ENCODE measurements at regions not wholly inside any gene's neighbourhood (a gene's known extent, or its start where the extent isn't known, plus 50 kb on each side); places are given as distances from the start of the nearest gene placed in this dataset.

GRCh38 chr5:136726506-136726905, 361.2 kb upstream of the TRPC7 start:
- TF ChIP-seq CTCF (IDR thresholded peaks at IDR 0.05), result no peak
- H3K4me1 ChIP-seq, result peaks cover 0 to 5% (median 0%) of the 10 kb centered on the region in 4 donors
- H3K4me3 ChIP-seq, result no peak overlapping the region
- H3K9me3 ChIP-seq, result no peaks in the 10 kb centered on the region
- no peaks in the 10 kb centered on the region for H3K27me3 ChIP-seq
- no peak overlapping the region for H3K27ac ChIP-seq
- DNase-seq (ENCODE audit: low spot score in 2 of 2), result no peak
- H3K36me3 ChIP-seq, result no peaks in the 10 kb centered on the region
- 82 to 85% methylated on average over 2 of the region's 2 CpGs for WGBS, 2 donors

GRCh38 chr5:136724161-136724560, 358.8 kb upstream of the TRPC7 start:
- H3K27ac ChIP-seq, result no peak overlapping the region
- whole genome bisulfite sequencing, 2 donors, result 76 to 79% methylated on average over 2 of the region's 2 CpGs
- no peak overlapping the region for H3K4me3 ChIP-seq
- no peaks in the 10 kb centered on the region for H3K36me3 ChIP-seq
- H3K4me1 ChIP-seq, result no peaks in the 10 kb centered on the region
- no peak for TF ChIP-seq CTCF (IDR thresholded peaks at IDR 0.05)
- no peak for TF ChIP-seq POLR2A (IDR thresholded peaks at IDR 0.05)
- TF ChIP-seq EP300 (IDR thresholded peaks at IDR 0.05), result no peak
- no peak for DNase-seq (ENCODE audit: low spot score in 2 of 2)
- no peaks in the 10 kb centered on the region for H3K27me3 ChIP-seq
- H3K9me3 ChIP-seq, result no peaks in the 10 kb centered on the region

DNA sequence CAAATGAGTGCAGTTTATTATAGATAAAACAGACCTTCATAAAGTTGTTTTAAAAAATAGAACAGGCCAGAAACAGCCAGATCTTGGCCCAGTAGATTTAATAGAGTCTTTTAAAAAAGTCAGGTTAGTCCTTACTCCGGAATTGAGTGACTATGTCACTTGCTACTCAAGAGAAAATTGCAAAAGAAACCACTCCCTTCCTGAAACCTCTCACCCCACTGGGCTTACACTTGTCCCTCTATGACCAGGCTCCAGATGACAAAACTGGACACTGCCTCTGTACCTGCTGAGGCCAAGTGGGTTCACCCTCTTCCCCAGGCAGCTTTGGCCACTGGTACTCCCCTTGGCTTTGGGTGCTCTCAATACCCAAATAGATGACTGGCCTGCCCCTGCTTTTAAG, 357.2 kb upstream of the TRPC7 start:
- TF ChIP-seq EP300 (IDR thresholded peaks at IDR 0.05) (no peak), POLR2A (IDR thresholded peaks at IDR 0.05) (no peak), CTCF (IDR thresholded peaks at IDR 0.05) (no peak)
- Histone ChIP-seq H3K27ac (no peak overlapping the region), H3K4me3 (no peak overlapping the region), H3K36me3 (no peaks in the 10 kb centered on the region), H3K9me3 (no peaks in the 10 kb centered on the region), H3K4me1 (no peaks in the 10 kb centered on the region), H3K27me3 (no peaks in the 10 kb centered on the region)
- no peak for DNase-seq (ENCODE audit: low spot score in 2 of 2)
- 100% methylated on average over 1 of the region's 1 CpG for WGBS, 2 donors

- no peaks in the 10 kb centered on the region for H3K36me3 ChIP-seq
- no peak overlapping the region for H3K4me3 ChIP-seq
- H3K27ac ChIP-seq, result no peak overlapping the region
- no peak for TF ChIP-seq POLR2A (IDR thresholded peaks at IDR 0.05)
- no peaks in the 10 kb centered on the region for H3K4me1 ChIP-seq
- 79 to 81% methylated on average over 4 of the region's 4 CpGs for WGBS, 2 donors
- H3K9me3 ChIP-seq, result no peaks in the 10 kb centered on the region
- DNase-seq (ENCODE audit: low spot score in 2 of 2), result no peak
- no peaks in the 10 kb centered on the region for H3K27me3 ChIP-seq
Measured at GRCh38 chr5:136722086-136722485, 356.7 kb upstream of the TRPC7 start.

GRCh38 chr5:136720674-136721073, 355.3 kb upstream of the TRPC7 start:
- TF ChIP-seq EP300 (IDR thresholded peaks at IDR 0.05) (no peak), POLR2A (IDR thresholded peaks at IDR 0.05) (no peak), CTCF (IDR thresholded peaks at IDR 0.05) (no peak)
- H3K27ac ChIP-seq, result no peak overlapping the region
- no peaks in the 10 kb centered on the region for H3K4me1 ChIP-seq
- no peaks in the 10 kb centered on the region for H3K36me3 ChIP-seq
- DNase-seq (ENCODE audit: low spot score in 2 of 2), result no peak
- 58 to 66% methylated on average over 2 of the region's 2 CpGs for WGBS, 2 donors
- no peaks in the 10 kb centered on the region for H3K27me3 ChIP-seq
- no peak overlapping the region for H3K4me3 ChIP-seq
- H3K9me3 ChIP-seq, result no peaks in the 10 kb centered on the region

GRCh38 chr5:136717917-136718316, 352.6 kb upstream of the TRPC7 start:
- no peak for DNase-seq (ENCODE audit: low spot score in 2 of 2)

More at GRCh38 chr5:136717917-136718316, 352.6 kb upstream of the TRPC7 start:
- no peak overlapping the region for H3K27ac ChIP-seq
- H3K27me3 ChIP-seq, result no peaks in the 10 kb centered on the region
- TF ChIP-seq EP300 (IDR thresholded peaks at IDR 0.05), result no peak
- no peak for TF ChIP-seq CTCF (IDR thresholded peaks at IDR 0.05)
- TF ChIP-seq POLR2A (IDR thresholded peaks at IDR 0.05), result no peak
- H3K9me3 ChIP-seq, result no peaks in the 10 kb centered on the region
- no peak overlapping the region for H3K4me3 ChIP-seq
- H3K4me1 ChIP-seq, result no peaks in the 10 kb centered on the region
- no peaks in the 10 kb centered on the region for H3K36me3 ChIP-seq

Measured in tibial nerve (tissue), 4 donors.